T47D (cell line): ENCODE measurements at regions not wholly inside any gene's neighbourhood (a gene's known extent, or its start where the extent isn't known, plus 50 kb on each side); places are given as distances from the start of the nearest gene placed in this dataset.
"Not testable (repeated sequence)": the region's sequence is repeated elsewhere in the genome, so short reads cannot be mapped to it uniquely, and the experiment has no call there.

Experiments used
- DNase-seq, 2 experiments: peaks; one replicate each; pipeline versions ENCODE4 v3.0.0 to v3.0.0-alpha.2; 2011 to 2012; ENCODE audit warnings: low read depth in 1 of 2, low spot score in 1 of 2
- JUND ChIP-seq: IDR thresholded peaks from 2 replicates; pipeline ENCODE4 v1.6.1; 2012; ENCODE audit warnings: low read depth
- in situ Hi-C: cut with HindIII; loops from 2 replicates; pipeline ENCODE4 v1.10.0; 2016; ENCODE audit warnings: low sequenced_read_pairs, low pct_unique_long_range_greater_than_20kb

- in situ Hi-C loops: no loop called here
- TF ChIP-seq JUND: no peak
- no peak for DNase-seq
These were observed 224.9 kb upstream of the DTNBP1 start for GRCh38 chr6:15887491-15888461.

DNA sequence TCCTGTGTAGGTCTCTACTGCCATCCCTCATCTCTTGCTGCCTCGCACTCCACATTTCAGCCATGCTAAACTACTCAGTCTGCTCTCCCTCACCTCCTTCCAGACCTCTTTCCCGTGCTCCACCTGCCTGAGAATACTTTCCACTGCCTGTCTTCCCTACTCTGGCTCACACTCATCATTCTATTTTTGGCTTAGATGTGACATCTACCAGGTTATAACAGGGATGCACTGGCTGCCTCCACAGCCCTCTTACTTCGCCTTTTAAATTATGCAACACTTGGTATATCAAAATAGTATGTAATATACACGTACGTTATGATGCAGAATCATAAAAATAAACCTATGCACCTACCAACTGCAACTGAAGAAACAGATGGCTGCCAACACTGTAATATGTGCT is 222.8 kb upstream of the DTNBP1 start:
- no peak for DNase-seq
- no peak for TF ChIP-seq JUND
- in situ Hi-C loops: no loop called here

DNA sequence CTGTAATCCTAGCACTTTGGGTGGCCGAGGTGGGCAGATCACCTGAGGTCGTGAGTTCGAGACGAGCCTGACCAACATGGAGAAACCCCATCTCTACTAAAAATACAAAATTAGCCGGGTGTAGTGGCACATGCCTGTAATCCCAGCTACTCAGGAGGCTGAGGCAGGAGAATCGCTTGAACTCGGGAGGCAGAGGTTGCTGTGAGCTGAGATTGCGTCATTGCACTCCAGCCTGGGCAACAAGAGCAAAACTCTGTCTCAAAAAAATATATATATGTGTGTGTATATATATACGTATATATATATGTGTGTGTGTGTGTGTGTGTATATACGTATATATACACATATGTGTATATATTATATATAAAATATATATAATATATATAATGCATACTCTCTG is 220.8 kb upstream of the DTNBP1 start:
- DNase-seq, in situ Hi-C loops: not testable (repeated sequence)

DNA sequence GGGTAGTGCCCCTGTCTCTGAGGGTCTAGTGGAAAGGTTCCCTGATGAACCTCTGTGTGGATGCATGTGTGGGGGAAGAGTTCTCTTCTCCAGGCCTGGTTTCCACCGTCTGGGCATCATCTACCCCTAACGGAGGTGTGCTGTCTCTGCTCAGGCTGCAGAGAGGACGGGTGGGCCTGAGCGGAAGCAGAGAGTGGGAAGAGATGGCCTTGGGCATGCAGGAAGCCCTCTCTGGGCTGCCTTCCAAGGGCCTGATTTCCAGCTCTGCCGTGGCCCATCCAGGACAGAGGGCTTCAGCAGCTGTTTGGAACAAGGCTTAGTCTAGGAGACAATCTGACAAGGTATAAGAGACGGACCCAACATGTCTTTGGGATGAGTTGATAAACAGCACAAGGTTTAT is 220.1 kb upstream of the DTNBP1 start:
- in situ Hi-C loops: no loop called here
- DNase-seq: no peak
- no peak for TF ChIP-seq JUND

- TF ChIP-seq JUND: no peak
- no peak for DNase-seq
- in situ Hi-C loops: no loop called here
These were observed 219.5 kb upstream of the DTNBP1 start for GRCh38 chr6:15882345-15882744.

GRCh38 chr6:15881150-15881549 is 218.3 kb upstream of the DTNBP1 start:
- in situ Hi-C loops: no loop called here
- no peak for TF ChIP-seq JUND
- no peak for DNase-seq

DNA sequence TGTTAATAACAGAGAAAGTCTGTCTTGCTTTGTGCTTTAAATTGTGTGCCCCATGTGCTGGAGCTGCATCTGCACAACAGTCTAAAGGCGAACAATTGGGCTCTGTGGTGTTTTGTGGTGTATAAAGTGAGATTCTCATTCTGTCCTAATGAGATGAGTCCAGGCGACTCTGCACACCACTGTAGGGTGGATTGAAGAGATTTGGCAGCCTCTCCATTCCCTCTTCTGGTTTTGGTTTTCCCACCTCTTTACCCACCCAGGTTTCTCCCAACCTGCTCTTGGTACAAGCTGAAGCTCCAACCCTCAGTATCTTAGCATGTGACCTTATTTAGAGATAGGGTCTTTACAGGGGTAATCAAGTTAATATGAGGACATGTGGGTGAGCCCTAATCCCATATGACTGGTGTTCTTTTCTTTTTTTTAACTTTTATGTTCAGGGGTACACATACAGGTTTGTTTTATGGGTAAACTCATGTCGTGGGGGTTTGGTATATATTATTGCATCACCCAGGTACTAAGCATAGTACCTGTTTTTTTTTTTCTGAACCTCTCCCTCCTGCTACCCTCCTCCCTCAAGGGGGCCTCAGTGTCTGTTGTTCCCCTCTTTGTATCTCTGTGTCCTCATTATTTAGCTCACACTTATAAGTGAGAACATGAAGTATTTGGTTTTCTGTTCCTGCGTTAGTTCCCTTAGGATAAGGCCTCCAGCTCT is 217.6 kb upstream of the DTNBP1 start:
- in situ Hi-C loops: no loop called here
- DNase-seq: no peak
- no peak for TF ChIP-seq JUND

GRCh38 chr6:15879371-15880261 is 216.8 kb upstream of the DTNBP1 start:
- no peak for TF ChIP-seq JUND
- in situ Hi-C loops: no loop called here
- DNase-seq: no peak

GRCh38 chr6:15877231-15877630 is 214.4 kb upstream of the DTNBP1 start:
- in situ Hi-C loops: no loop called here
- no peak for DNase-seq
- no peak for TF ChIP-seq JUND

DNA sequence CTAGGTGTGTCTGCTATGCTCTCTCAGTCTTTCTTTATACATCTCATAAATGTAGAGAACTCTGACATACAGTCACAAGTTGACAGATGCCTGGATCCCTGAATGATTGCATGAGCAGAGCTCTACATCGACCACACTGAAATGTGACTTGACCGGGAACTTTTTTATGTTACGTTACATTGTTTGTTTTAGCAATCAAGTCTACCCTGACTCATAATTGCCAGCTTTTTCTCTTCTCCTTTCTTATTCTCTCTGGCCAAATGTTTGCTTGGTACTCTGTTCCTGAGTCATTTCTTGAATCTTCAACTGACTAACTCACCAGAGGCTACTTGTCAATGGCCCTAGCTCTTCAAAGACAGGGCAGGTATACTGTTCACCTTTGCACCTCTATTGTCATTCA is 213.6 kb upstream of the DTNBP1 start:
- TF ChIP-seq JUND: no peak
- in situ Hi-C loops: no loop called here
- no peak for DNase-seq

DNA sequence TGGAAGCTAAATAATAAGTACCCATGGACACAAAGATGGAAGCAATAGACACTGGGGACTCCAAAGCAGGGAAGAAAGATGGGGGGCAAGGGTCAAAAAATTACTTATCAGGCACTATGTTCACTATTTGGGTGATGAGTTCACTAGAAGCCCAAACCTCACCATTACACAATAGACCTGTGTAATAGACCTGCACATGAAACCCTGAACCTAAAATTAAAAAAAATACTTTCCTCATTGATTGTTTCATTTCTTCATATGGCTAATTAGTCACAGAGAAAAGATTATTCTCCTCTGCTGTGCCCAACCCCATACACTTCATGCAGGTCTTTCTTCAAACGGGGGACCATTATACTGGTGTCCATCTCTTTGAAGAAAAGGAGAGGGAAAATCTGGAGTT is 213.0 kb upstream of the DTNBP1 start:
- no peak for DNase-seq
- in situ Hi-C loops: no loop called here
- no peak for TF ChIP-seq JUND

- peak in 1 of 2 experiments; percentile 36 for DNase-seq
- in situ Hi-C loops: no loop called here
- no peak for TF ChIP-seq JUND
These were observed 212.0 kb upstream of the DTNBP1 start for GRCh38 chr6:15874821-15875220.
